GM19043 (cell line): ENCODE measurements at regions not wholly inside any gene's neighbourhood (a gene's known extent, or its start where the extent isn't known, plus 50 kb on each side); places are given as distances from the start of the nearest gene placed in this dataset.
"Not testable (repeated sequence)": the region's sequence is repeated elsewhere in the genome, so short reads cannot be mapped to it uniquely, and the experiment has no call there.

Experiments
- ATAC-seq: cut with Tn5 transposase; IDR thresholded peaks from one replicate; pipeline ENCODE4 v1.9.1; 2021; ENCODE audit warnings: low read depth; ENCODE audit not compliant: unreplicated experiment

GRCh38 chr5:7265776-7266175 is 130.2 kb upstream of the ADCY2 start:
- ATAC-seq = not testable (repeated sequence)

DNA sequence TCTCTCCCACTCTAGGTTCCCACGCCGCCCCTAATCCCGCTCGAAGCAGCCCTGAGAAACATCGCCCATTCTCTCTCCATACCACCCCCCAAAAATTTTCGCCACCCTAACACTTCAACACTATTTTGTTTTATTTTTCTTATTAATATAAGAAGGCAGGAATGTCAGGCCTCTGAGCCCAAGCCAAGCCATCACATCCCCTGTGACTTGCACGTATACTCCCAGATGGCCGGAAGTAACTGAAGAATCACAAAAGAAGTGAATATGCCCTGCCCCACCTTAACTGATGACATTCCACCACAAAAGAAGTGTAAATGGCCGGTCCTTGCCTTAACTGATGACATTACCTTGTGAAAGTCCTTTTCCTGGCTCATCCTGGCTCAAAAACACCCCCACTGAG is 127.2 kb upstream of the ADCY2 start:
- ATAC-seq = not testable (repeated sequence)

DNA sequence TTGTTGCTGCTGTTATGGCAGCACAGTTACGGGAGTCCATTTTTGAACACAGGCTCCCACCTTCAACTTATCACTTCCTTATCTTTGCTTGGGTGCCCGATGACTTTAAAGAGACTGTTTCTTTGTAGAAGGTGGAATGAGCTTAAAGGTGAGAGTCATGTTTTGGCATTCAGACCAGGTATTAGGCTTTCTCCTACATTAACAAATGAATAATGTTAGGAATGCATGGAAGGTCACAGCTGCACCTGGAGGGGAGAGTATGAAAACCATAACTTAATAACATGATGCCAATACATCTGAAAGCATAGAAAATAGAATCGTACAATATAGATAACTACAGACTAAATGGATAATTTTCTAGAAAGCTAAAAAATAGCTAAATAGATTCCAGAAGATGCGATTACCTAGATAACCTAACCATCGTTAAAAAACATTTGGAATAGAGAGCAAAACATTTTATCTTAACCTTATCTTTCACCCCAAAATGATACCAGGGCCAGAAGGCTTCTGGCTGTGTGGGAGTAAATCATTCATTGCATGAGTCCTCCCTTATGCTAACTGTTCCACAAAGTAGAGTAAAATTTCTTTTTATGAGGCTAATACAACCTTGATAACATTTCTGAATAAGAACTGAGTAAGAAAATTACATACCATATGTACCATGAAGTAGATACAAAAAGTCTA is 126.2 kb upstream of the ADCY2 start:
- no peak for ATAC-seq

DNA sequence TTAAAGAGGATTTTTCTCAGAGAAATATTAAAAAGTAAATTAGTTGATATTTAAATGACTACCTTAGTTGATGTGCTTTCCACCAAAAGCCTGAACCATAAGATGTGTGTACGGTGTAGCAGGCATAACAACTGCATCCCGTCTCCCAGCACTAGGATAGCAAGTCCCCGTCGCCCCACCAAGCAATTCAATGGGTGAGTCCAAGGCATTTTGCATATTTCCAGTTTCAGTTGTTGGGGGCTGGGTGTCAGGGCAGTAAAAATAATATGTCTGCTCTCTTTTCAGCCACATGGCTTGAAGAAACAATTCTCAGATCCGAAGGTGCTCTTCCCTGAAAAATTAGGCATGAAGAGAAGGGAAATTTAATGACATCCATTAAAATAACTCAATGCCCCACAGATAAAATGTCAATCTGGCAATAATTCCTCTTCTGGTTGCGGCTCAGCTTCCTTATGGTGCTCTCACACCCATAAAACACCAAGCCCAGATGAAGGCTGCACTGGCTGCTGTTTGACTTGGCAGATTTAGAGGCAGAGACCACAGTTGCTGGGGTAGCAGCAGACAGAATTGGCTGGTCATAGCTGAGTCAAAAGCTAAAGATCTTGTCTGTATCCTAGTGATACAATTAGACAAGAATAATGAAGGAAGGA is 124.4 kb upstream of the ADCY2 start:
- no peak for ATAC-seq

GRCh38 chr5:7272408-7272965 is 123.5 kb upstream of the ADCY2 start:
- no peak for ATAC-seq

DNA sequence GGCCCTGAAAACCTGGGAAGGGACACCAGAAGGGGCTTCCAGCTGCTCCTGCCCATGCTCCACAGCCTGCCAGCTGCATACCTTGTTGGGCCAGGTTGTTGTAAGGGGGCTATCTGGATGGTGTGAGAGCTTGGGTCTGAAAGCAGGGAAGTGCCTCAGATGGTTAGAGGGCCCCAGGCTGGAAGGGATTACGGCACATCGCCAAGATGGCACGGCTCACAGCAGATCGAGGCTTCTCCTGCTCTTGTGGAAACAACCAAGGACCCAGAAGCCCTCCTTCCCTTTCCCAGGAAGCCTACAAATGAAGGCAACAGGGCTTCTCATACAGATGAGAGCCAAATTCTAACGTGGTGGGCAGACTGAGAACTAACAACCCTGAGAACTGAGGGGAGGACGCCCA is 121.7 kb upstream of the ADCY2 start:
- no peak for ATAC-seq

GRCh38 chr5:7289634-7290033 is 106.3 kb upstream of the ADCY2 start:
- not testable (repeated sequence) for ATAC-seq

GRCh38 chr5:7297821-7298220 is 98.1 kb upstream of the ADCY2 start:
- ATAC-seq = not testable (repeated sequence)

- not testable (repeated sequence) for ATAC-seq
Measured at GRCh38 chr5:7299731-7300130, 96.2 kb upstream of the ADCY2 start.

- not testable (repeated sequence) for ATAC-seq
Measured at GRCh38 chr5:7305000-7305674, 90.8 kb upstream of the ADCY2 start.

DNA sequence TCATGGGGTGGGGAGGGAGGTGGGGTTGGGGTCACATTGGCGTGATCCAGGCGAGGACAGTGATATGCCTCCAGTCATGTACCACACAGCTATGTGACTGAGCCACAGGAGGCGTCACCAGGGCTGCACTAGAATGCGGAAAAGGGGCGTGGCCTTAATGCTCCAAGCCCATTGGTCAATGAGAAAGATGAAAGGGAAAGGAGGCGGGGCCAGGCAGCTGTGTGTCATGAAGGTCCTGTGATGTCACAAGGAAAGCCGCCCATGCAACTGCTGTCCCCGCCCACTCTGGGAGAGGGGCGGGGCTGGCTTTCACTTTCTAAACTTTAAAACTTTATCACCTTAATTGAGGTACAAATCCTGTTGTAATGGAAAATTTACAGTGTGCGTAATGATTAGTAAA is 89.4 kb upstream of the ADCY2 start:
- ATAC-seq = not testable (repeated sequence)

GRCh38 chr5:7307709-7308108 is 88.2 kb upstream of the ADCY2 start:
- not testable (repeated sequence) for ATAC-seq

DNA sequence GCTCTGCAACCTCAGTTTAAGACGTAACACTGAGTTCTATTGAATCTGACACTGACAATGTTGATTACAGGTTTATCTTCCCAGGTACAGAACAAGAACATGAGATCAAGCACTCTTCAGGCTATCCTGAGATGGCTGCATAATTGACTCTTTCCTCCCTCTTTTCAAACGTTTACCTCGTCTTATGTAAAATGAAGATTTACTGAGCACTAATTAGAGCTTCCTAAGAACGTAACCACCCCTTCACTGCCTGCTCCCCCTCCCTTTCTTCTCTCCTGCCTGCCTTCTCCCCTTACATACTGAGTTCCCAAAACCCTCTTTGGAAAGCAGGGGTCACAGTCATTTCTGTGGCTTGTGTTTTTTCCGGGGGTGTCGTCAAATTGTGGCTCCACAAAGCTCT is 86.2 kb upstream of the ADCY2 start:
- not testable (repeated sequence) for ATAC-seq

GRCh38 chr5:7310656-7311055 is 85.3 kb upstream of the ADCY2 start:
- ATAC-seq = not testable (repeated sequence)

GRCh38 chr5:7315118-7315517 is 80.8 kb upstream of the ADCY2 start:
- no peak for ATAC-seq

GRCh38 chr5:7317751-7318150 is 78.2 kb upstream of the ADCY2 start:
- ATAC-seq = no peak

- ATAC-seq = no peak
Measured at GRCh38 chr5:7320701-7321301, 75.1 kb upstream of the ADCY2 start.

DNA sequence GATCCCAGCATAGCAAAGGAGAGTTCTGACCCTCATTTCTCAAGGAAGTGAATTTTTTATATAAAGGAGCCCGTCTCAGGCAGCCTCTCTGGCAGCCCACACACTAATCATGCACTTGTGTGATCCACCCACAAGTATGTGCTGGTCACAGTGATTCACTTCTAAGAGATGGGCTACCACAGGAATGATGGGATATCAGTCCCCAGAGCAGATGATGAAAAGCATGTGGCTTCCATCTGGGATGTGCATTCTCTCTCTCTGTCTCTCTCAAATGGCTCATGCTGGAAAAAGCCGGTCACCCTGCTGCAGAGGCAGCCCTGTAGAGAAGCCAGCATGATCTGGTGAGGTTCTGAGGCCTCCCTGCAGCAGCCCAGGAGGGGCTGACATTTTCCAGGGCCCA is 74.2 kb upstream of the ADCY2 start:
- ATAC-seq = no peak

DNA sequence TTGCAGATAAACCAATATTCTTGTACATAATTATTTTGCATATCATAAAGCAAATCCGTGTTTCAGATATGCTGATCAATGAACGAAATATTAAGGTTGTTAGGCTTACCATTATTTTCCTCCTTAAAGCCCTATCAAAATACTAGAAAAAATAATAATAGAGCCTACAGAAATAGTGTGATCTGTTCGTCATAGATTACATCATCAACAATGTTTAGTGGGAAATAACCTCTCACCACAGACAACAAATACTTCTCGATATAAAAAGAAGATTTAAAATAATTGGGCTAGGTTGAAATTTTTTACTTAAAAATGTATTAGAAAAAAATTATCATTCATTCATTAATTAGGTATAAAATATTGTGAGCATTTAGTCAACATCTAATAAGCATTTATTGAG is 71.0 kb upstream of the ADCY2 start:
- ATAC-seq = no peak

DNA sequence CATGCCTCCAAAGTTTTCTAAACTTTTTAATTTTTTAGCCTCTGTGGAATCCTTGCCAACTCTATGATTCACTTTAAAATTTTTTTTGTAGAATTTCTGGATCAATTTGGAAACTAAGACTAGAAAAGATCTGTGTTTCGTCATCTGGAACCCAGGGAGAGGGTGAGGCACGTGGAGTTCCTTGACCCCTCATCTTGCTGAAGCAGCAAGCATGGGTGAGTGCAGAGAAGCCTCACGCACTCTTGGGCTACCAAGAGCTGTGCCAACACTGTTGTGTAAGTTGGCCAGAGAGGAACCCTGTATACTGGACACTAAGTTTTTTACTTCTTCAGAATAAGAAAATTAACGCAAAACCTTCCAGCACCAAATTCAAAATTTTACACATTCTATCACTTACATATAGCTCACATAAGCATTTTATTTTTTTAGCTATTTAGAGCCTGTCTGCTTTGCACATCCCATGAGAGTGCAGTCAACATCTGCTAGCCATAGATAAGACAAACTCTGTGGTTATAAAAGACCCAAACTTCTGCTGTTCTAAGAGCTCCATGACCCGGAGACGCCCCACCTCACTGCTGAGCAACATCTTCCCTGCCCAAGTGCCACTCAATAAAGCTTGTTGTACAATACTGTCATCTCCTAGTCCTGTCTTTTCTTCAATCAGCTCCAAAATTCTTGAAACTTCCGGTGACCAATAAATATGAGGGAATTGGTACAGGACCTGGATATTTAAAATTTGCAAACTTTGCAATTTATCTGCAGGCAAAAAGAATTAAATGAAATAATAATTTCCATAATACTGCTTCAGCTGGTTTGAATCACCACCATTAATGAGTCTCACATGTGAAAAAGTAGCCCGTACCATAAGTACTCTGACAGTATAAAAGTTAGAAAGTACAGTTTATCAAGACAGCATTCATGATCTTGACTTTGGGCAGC is 69.7 kb upstream of the ADCY2 start:
- ATAC-seq = no peak
